OCI-LY7 (cell line): ENCODE measurements at regions not wholly inside any gene's neighbourhood (a gene's known extent, or its start where the extent isn't known, plus 50 kb on each side); places are given as distances from the start of the nearest gene placed in this dataset.

ENCODE experiments used
- EZH2phosphoT487 ChIP-seq: fragments of 200-600 bp; sonication (generic); IDR thresholded peaks from 2 replicates; pipeline ENCODE4 v1.6.1; 2018; ENCODE audit warnings: low read depth, borderline replicate concordance, mild to moderate bottlenecking, mixed run types, antibody characterized with exemption, low read length, moderate library complexity, mixed read lengths
- TF ChIP-seq, protein P1 (sequence below): fragments of 200-600 bp; sonication (generic); conservative IDR thresholded peaks from 2 replicates; pipeline ENCODE4 v1.5.1; 2014; ENCODE audit warnings: mild to moderate bottlenecking, antibody characterized with exemption, low read length, moderate library complexity, mixed read lengths

GRCh38 chr2:125267683-125268082 is 1242.6 kb downstream of the CNTNAP5 start:
- TF ChIP-seq, protein P1, sequence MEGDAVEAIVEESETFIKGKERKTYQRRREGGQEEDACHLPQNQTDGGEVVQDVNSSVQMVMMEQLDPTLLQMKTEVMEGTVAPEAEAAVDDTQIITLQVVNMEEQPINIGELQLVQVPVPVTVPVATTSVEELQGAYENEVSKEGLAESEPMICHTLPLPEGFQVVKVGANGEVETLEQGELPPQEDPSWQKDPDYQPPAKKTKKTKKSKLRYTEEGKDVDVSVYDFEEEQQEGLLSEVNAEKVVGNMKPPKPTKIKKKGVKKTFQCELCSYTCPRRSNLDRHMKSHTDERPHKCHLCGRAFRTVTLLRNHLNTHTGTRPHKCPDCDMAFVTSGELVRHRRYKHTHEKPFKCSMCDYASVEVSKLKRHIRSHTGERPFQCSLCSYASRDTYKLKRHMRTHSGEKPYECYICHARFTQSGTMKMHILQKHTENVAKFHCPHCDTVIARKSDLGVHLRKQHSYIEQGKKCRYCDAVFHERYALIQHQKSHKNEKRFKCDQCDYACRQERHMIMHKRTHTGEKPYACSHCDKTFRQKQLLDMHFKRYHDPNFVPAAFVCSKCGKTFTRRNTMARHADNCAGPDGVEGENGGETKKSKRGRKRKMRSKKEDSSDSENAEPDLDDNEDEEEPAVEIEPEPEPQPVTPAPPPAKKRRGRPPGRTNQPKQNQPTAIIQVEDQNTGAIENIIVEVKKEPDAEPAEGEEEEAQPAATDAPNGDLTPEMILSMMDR = no peak
- TF ChIP-seq EZH2phosphoT487 = no peak
